GM12878 (cell line): ENCODE measurements at regions not wholly inside any gene's neighbourhood (a gene's known extent, or its start where the extent isn't known, plus 50 kb on each side); places are given as distances from the start of the nearest gene placed in this dataset.

Experiments
- ATAC-seq: fragments of 200-7000 bp; cut with Tn5 transposase; 3 replicates; pipeline ENCODE4 v1.9.1; 2020; ENCODE audit warnings: mild to moderate bottlenecking, moderate library complexity
- BruUV-seq: library from RNA; stranded (reverse); fragments of 400-500 nt; replicated peaks from 2 replicates; lab custom pipeline; 2021; lab: Mats Ljungman, UMichigan
- CTCF ChIA-PET: fragments of 300-600 bp; sonication (Branson Sonifier 250); formaldehyde crosslinking; extraction: SDS; loops from one replicate; lab custom pipeline; 2021; ENCODE audit warnings: inconsistent platforms; lab: Yijun Ruan, JAX
- POLR2A ChIA-PET: fragments of 350-600 bp; formaldehyde crosslinking; extraction: SDS; loops from one replicate; lab custom pipeline; 2021; ENCODE audit warnings: inconsistent platforms; lab: Charles Lee
- RAD21 ChIA-PET: fragments of 300-600 bp; sonication (Branson Sonifier 250); formaldehyde crosslinking; loops from one replicate; lab custom pipeline; 2023; ENCODE audit warnings: antibody characterized with exemption; ENCODE audit not compliant: unreplicated experiment; lab: Charles Lee
- SMC1A ChIA-PET: fragments of 300-600 bp; sonication (Branson Sonifier 250); formaldehyde crosslinking; loops from one replicate; lab custom pipeline; 2023; ENCODE audit not compliant: unreplicated experiment, uncharacterized antibody; lab: Charles Lee
- DNase-seq: peaks from one replicate; pipeline ENCODE4 v3.0.0-alpha.2; 2011; ENCODE audit warnings: low read depth, low spot score
- FAIRE-seq: peaks from 3 replicates; lab custom pipeline; 2011; peaks lifted over from hg19 to GRCh38; lab: Jason Lieb, UNC
- H2AFZ ChIP-seq: 2 replicates; pipeline ENCODE4 v1.6.0; 2011; ENCODE audit warnings: low read depth, low read length, control low read depth; ENCODE audit not compliant: control insufficient read depth
- H3K27ac ChIP-seq: 2 replicates; pipeline ENCODE4 v1.5.1; 2011; ENCODE audit warnings: control low read depth; ENCODE audit not compliant: control insufficient read depth, insufficient read depth
- H3K27me3 ChIP-seq, 2 experiments: replicated peaks in 1 of 2; 2 replicates each; pipeline versions ENCODE4 v1.6.0 to v1.6.1; 2011; ENCODE audit warnings: low read length in 1 of 2; ENCODE audit not compliant: control insufficient read depth in 2 of 2, insufficient read depth in 2 of 2
- H3K36me3 ChIP-seq, 2 experiments: 2 replicates each; pipeline ENCODE4 v1.5.1; 2011; ENCODE audit warnings: low read length in 1 of 2; ENCODE audit not compliant: control insufficient read depth in 2 of 2, insufficient read depth in 2 of 2
- H3K4me1 ChIP-seq: 2 replicates; pipeline ENCODE4 v1.6.1; 2011; ENCODE audit warnings: mild to moderate bottlenecking, low read length, moderate library complexity, mixed read lengths; ENCODE audit not compliant: control insufficient read depth, insufficient read depth
- H3K4me2 ChIP-seq: 2 replicates; pipeline ENCODE4 v1.6.0; 2011; ENCODE audit warnings: control low read depth; ENCODE audit not compliant: control insufficient read depth, insufficient read depth
- H3K4me3 ChIP-seq: fragments of 200-600 bp; sonication (generic); 2 replicates; pipeline ENCODE4 v1.5.1; 2016
- H3K79me2 ChIP-seq: 2 replicates; pipeline ENCODE4 v1.6.0; 2011; ENCODE audit warnings: low read length; ENCODE audit not compliant: control insufficient read depth, insufficient read depth
- H3K9ac ChIP-seq: 2 replicates; pipeline ENCODE4 v1.8.0; 2011; ENCODE audit warnings: low read length, control low read depth, mixed read lengths; ENCODE audit not compliant: control insufficient read depth, insufficient read depth
- H3K9me3 ChIP-seq: replicated peaks from 3 replicates; pipeline ENCODE4 v1.5.1; 2011; ENCODE audit warnings: mild to moderate bottlenecking, low read length; ENCODE audit not compliant: control insufficient read depth, insufficient read depth
- H4K20me1 ChIP-seq: 2 replicates; pipeline ENCODE4 v1.6.0; 2011; ENCODE audit not compliant: control insufficient read depth, insufficient read depth
- BCL3 ChIP-seq: IDR thresholded peaks from 2 replicates; pipeline ENCODE4 v1.6.1; 2011; ENCODE audit warnings: borderline replicate concordance, low read depth, mild to moderate bottlenecking, moderate library complexity, low read length; ENCODE audit not compliant: insufficient read depth, poor library complexity, severe bottlenecking
- FOXM1 ChIP-seq: IDR thresholded peaks from 2 replicates; pipeline ENCODE4 v1.6.1; 2012; ENCODE audit warnings: low read depth, mild to moderate bottlenecking, inconsistent platforms, low read length, moderate library complexity
- GABPA ChIP-seq: IDR thresholded peaks from 2 replicates; pipeline ENCODE4 v1.6.1; 2014; ENCODE audit warnings: antibody characterized with exemption, low read depth, mild to moderate bottlenecking, inconsistent platforms
- IKZF1 ChIP-seq: fragments of 450-650 bp; conservative IDR thresholded peaks from 2 replicates; pipeline ENCODE4 v1.6.1; 2017; ENCODE audit warnings: antibody characterized with exemption, mild to moderate bottlenecking
- MEF2A ChIP-seq: IDR thresholded peaks from 2 replicates; pipeline ENCODE4 v1.6.1; 2011; ENCODE audit warnings: low read depth, mild to moderate bottlenecking, low read length, moderate library complexity; ENCODE audit not compliant: insufficient read depth
- RAD21 ChIP-seq: IDR thresholded peaks from 2 replicates; pipeline ENCODE4 v1.6.1; 2011; ENCODE audit warnings: mild to moderate bottlenecking, low read depth, low read length, moderate library complexity; ENCODE audit not compliant: insufficient read depth
- RB1 ChIP-seq: fragments of 450-650 bp; formaldehyde crosslinking; IDR thresholded peaks from 2 replicates; pipeline ENCODE4 v1.6.1; 2017; ENCODE audit warnings: mild to moderate bottlenecking, borderline replicate concordance
- RELB ChIP-seq: fragments of 450-650 bp; IDR thresholded peaks from 2 replicates; pipeline ENCODE4 v1.6.1; 2017; ENCODE audit warnings: low read depth, mild to moderate bottlenecking, moderate library complexity
- SMC3 ChIP-seq: IDR thresholded peaks from 2 replicates; pipeline ENCODE4 v1.6.1; 2011; ENCODE audit warnings: low read length, improper control_type of control experiment, borderline replicate concordance
- USF1 ChIP-seq: IDR thresholded peaks from 2 replicates; pipeline ENCODE4 v1.6.1; 2011; ENCODE audit warnings: borderline replicate concordance, low read depth, mild to moderate bottlenecking, moderate library complexity, mixed read lengths, low read length; ENCODE audit not compliant: insufficient read depth; ENCODE audit errors: extremely low read length
- USF2 ChIP-seq: IDR thresholded peaks from 2 replicates; pipeline ENCODE4 v1.6.1; 2011; ENCODE audit warnings: low read depth, low read length, improper control_type of control experiment, borderline replicate concordance
- ZNF687 ChIP-seq: fragments of 450-650 bp; IDR thresholded peaks from 2 replicates; pipeline ENCODE4 v1.6.1; 2017; ENCODE audit warnings: mild to moderate bottlenecking, moderate library complexity
- WGBS: methylation state at CpG from one replicate; pipeline ENCODE4 v1.1.6; 2016; ENCODE audit warnings: low lambda C conversion rate; ENCODE audit not compliant: insufficient replicate concordance, insufficient coverage; ENCODE audit errors: missing lambda C conversion rate; 5-methylcytosine and 5-hydroxymethylcytosine counted together
- in situ Hi-C: fragments of 300-500 bp; cut with MboI; formaldehyde crosslinking; loops from 9 replicates; pipeline ENCODE4 v1.14.3; 2018; ENCODE audit warnings: mixed read lengths
- intact Hi-C: fragments of 100-400 bp; cut with micrococcal nuclease; formaldehyde crosslinking; loops from one replicate; pipeline ENCODE4 v1.14.2; 2022; ENCODE audit not compliant: unreplicated experiment

- H3K36me3 ChIP-seq, result no peaks in the 10 kb centered on the region
- H3K9ac ChIP-seq, result no peak overlapping the region
- H4K20me1 ChIP-seq, result no peaks in the 10 kb centered on the region
- ChIA-PET RAD21 (interaction anchor here (0.8 to 1.4 kb wide), 3 partner anchors 105 to 359 kb away, joined by 3 to 4 read pairs (median 4); no protein-coding TSS in a partner anchor), CTCF (interaction anchor here (0.6 to 1.3 kb wide), 3 partner anchors 72 to 321 kb away, joined by 3 to 5 read pairs (median 3); no protein-coding TSS in a partner anchor), SMC1A (interaction anchor here (0.7 to 2.6 kb wide), 6 partner anchors 9 to 155 kb away, joined by 3 to 17 read pairs (median 3); no protein-coding TSS in a partner anchor), POLR2A (interaction anchor here (1.1 to 1.2 kb wide), 2 partner anchors 17 to 35 kb away, joined by 3 to 4 read pairs; no protein-coding TSS in a partner anchor)
- no peaks in the 10 kb centered on the region for H3K27me3 ChIP-seq
- in situ Hi-C loops (no loop called here), intact Hi-C loops (loop anchor here (2.0 kb wide), 2 partner anchors 35 to 71 kb away; no protein-coding TSS in a partner anchor)
- 38% methylated on average over 5 of the region's 5 CpGs for WGBS
- peaks cover 26% of the 10 kb centered on the region for H3K4me1 ChIP-seq
- H3K27ac ChIP-seq, result peak overlapping the region; percentile 61
- BruUV-seq, result no TSS peak
- peak overlapping the region; percentile 9; the same call in 1 of the 2 replicates for H3K4me3 ChIP-seq
- FAIRE-seq (peak; percentile 97), DNase-seq (peak; percentile 57), ATAC-seq (peak; percentile 99)
- no peaks in the 10 kb centered on the region for H3K9me3 ChIP-seq
- no peaks in the 10 kb centered on the region for H3K79me2 ChIP-seq
- H2AFZ ChIP-seq, result peak overlapping the region; percentile 4; the same call in 1 of the 2 replicates
- H3K4me2 ChIP-seq, result peak overlapping the region; percentile 87
- no peak for TF ChIP-seq SMC3
- peak; percentile 47; the same call in 1 of the 2 replicates for TF ChIP-seq IKZF1
- TF ChIP-seq MEF2A, result 0 out of 2 replicates have a peak, but pooled peaks have one; percentile 20
- no peak for TF ChIP-seq BCL3
- peak; percentile 54; the same call in 1 of the 2 replicates for TF ChIP-seq RELB
- TF ChIP-seq RAD21, result no peak
- peak; percentile 66 for TF ChIP-seq FOXM1
- 0 out of 2 replicates have a peak, but pooled peaks have one; percentile 15 for TF ChIP-seq GABPA
- TF ChIP-seq ZNF687, result no peak
- no peak for TF ChIP-seq RB1
- no peak for TF ChIP-seq USF1
- TF ChIP-seq USF2, result no peak
Measured at GRCh38 chr12:93059925-93060665, 131.0 kb upstream of the EEA1 start.
